NAMALWA (cell line): ENCODE measurements at regions not wholly inside any gene's neighbourhood (a gene's known extent, or its start where the extent isn't known, plus 50 kb on each side); places are given as distances from the start of the nearest gene placed in this dataset.
A peak's percentile ranks its signal among the peaks of the same experiment; 100 is the strongest.
"Not testable (repeated sequence)": the region's sequence is repeated elsewhere in the genome, so short reads cannot be mapped to it uniquely, and the experiment has no call there.

Experiments
- DNase-seq: peaks from one replicate; pipeline ENCODE4 v3.0.0-alpha.2; 2015; ENCODE audit warnings: low spot score

GRCh38 chrX:65883556-65883955 is 156.3 kb downstream of the VSIG4 start:
- no peak for DNase-seq

DNA sequence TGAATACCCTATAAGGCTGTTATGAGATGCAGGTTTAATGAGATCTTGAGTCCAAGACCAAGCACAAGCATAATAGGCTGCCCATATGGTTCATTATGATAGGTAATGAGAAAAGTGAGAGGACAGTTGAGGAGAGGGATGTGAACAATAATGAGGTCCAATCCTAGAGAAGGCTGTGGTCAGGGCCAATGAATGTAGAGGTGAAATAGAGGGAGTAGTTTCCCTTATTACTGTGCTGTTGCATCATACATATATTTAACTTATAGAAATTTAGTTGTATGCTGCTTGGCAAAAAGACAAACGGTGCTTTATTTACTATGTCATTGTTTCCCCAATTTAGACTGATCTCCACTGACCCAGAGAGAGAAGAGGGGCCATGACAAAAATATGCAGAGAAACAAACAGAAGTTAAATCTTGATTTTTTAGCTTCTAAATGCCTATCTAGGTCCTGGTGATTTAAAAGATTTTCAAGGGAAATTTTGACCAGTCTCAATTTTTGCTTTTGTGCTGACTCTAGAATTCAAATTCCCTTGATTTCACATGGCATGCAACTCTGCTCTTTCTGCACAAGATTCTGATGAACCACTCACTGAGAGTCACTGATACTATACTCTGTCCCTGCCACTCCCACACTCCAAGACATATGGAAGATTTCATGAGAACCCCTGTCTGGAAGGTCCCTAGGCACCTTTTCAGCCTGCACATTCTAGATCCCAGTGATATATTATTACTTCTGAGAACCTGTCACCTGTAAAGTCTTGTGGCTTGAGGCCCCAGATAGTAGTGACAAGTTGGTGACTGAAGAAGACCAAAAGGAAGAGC is 159.7 kb downstream of the VSIG4 start:
- no peak for DNase-seq

DNA sequence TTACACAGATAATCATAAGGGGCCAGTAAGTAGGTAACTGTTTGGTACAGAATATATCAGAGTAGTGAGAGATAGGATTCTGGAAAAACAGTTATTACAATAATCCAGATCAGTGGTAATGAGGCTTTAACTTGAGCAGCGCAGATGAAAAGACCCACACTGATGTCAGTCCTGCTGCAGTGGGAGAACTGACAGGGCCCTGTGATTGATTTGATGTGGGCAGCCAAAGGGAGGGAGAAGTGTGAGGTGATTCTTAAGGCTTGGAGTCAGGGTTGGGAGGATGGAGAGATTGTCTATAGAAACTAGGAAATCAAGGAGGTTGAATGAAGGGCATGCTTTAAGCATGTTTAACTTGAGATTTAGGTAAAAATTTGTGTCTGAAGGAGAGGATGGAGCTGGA is 161.4 kb downstream of the VSIG4 start:
- DNase-seq = no peak

- no peak for DNase-seq
Observed at GRCh38 chrX:65877953-65878352, 161.9 kb downstream of the VSIG4 start.

- not testable (repeated sequence) for DNase-seq
Observed at GRCh38 chrX:65875614-65876013, 164.3 kb downstream of the VSIG4 start.

GRCh38 chrX:65874765-65875164 is 165.1 kb downstream of the VSIG4 start:
- no peak for DNase-seq

GRCh38 chrX:65874110-65874509 is 165.8 kb downstream of the VSIG4 start:
- no peak for DNase-seq

- DNase-seq = no peak
Observed at GRCh38 chrX:65873385-65873784, 166.5 kb downstream of the VSIG4 start.

- peak; percentile 9 for DNase-seq
Observed at GRCh38 chrX:65871671-65872311, 168.1 kb downstream of the VSIG4 start.

DNA sequence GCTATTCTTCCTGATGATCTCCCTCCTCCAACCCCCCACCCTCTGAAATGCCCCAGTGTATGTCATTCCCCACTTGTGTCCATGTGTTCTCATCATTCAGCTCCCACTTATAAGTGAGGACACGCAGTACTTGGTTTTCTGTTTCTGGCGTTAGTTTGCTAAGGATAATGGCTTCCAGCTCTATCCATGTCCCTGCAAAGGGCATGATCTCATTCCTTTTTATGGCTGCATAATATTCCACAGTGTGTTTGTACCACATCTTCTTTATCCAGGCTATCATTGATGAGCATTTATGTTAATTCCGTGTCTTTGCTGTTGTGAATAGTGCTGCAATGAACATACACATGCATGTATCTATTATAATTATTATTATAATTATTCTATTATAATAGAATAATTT is 169.3 kb downstream of the VSIG4 start:
- not testable (repeated sequence) for DNase-seq

- no peak for DNase-seq
Observed at GRCh38 chrX:65866773-65867172, 173.1 kb downstream of the VSIG4 start.

DNA sequence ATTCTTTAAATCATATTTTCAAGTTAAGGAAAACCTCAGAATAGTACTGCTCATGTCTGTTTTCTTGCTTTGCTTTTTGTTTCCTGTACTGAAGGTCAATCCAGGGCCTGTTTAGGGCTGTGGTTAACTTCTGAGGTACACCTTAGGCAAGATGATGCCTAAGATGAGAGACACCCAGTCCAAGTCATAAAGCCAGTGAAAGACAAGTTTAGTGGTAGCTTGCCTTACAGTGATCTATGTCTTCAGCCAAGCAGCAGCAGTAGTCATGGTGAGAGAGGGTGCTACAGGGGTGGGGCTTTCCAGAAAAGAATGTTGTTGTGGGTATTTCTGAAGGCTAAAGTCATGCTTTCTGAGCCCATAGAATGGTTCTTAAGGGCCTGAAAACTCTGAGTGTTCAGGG is 173.7 kb downstream of the VSIG4 start:
- no peak for DNase-seq

GRCh38 chrX:65862638-65863037 is 177.2 kb downstream of the VSIG4 start:
- DNase-seq = no peak

DNA sequence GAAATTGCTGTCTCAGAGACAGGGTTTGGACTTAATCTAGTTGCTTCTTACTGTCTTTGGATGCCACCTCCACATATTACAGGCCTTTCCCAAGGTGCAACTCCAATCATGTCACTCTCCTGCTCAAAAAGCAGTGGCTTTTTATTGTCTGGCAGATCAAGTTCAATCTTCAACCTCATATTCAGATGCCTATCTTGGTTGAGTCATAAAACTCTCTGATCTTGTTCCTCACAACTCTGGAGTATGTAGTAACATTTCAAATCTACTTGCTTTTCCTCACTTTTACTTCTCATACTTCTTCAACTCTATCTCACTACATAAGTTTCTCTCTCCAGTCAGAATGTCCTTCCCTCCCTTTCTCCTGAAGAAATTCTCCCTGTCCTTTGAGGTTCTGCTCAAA is 180.6 kb downstream of the VSIG4 start:
- DNase-seq = no peak

GRCh38 chrX:65854437-65854836 is 185.4 kb downstream of the VSIG4 start:
- DNase-seq = not testable (repeated sequence)

- not testable (repeated sequence) for DNase-seq
Observed at GRCh38 chrX:65851306-65851705, 183.9 kb downstream of the MSN start.

DNA sequence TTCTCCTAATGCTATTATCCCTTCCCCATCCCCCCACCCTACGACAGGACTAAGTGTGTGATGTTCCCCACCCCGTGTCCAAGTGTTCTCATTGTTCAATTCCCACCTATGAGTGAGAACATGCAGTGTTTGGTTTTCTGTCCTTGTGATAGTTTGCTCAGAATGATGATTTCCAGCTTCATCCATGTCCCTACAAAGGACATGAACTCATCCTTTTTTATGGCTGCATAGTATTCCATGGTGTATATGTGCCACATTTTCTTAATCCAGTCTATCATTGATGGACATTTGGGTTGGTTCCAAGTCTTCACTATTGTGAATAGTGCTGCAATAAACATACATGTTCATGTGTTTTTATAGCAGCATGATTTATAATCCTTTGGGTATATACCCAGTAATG is 183.4 kb downstream of the MSN start:
- not testable (repeated sequence) for DNase-seq

DNA sequence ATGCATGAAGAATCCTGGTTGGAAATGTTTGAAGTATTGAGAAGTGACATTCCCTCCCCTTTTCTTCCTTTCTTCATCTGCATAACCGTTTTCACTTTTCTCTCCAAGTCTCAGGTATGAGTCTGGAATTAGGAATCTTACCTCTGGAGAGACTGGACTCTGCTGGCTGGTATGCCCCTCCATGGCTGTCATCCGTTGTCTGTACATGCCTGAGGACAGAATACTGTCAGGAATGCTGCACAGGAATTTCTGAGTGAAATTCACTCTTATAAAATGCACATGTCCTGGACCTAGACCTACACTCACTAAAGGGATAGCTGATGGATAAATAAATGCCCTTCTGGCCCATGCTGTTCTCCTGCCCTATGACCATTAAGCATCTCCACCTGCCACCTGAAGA is 179.5 kb downstream of the MSN start:
- no peak for DNase-seq

- no peak for DNase-seq
Observed at GRCh38 chrX:65841263-65841662, 173.8 kb downstream of the MSN start.

DNA sequence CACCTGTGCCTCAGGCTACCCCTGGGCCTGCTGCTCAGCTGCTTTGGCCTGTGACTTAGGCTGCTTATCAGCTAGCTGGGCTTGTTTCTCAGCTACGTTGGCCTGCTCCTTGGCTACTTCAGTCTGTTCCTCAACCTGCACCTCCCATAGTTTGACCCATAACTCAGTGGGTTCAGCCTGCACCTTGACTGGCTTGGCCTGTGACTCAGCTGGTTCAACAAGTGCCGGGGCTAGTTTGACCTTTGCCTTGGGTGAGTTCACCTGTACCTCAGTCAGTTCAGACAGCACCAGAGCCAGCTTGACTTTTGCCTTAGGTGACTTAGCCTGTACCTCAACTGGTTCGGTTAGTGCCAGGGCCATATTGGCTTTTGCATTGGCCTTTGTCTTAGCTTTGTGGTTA is 171.2 kb downstream of the MSN start:
- DNase-seq = no peak

- DNase-seq = no peak
Observed at GRCh38 chrX:65837875-65838549, 170.6 kb downstream of the MSN start.

- DNase-seq = no peak
Observed at GRCh38 chrX:65831268-65831667, 163.8 kb downstream of the MSN start.

- no peak for DNase-seq
Observed at GRCh38 chrX:65828599-65828998, 161.1 kb downstream of the MSN start.
